ENCODE measurements at regions not wholly inside any gene's neighbourhood (a gene's known extent, or its start where the extent isn't known, plus 50 kb on each side); places are given as distances from the start of the nearest gene placed in this dataset.

GRCh38 chr1:116854403-116854690 lies 55.4 kb upstream of the PTGFRN start:
- Mint-ChIP-seq H3K27me3 (no peaks in the 10 kb centered on the region), H3K4me1 (no peaks in the 10 kb centered on the region), H3K27ac (no peak overlapping the region), H3K4me3 (no peak overlapping the region), H3K9me3 (peaks cover 0 to 4% (median 0%) of the 10 kb centered on the region in 7 donors), H3K36me3 (no peaks in the 10 kb centered on the region)
- ATAC-seq (ENCODE audit: low read depth in 2 of 2) (no peak), DNase-seq (no peak)

- H3K9me3 Mint-ChIP-seq, result peaks cover 0 to 4% (median 0%) of the 10 kb centered on the region in 7 donors
- H3K27me3 Mint-ChIP-seq, result no peaks in the 10 kb centered on the region
- no peak overlapping the region for H3K27ac Mint-ChIP-seq
- H3K4me3 Mint-ChIP-seq, result no peak overlapping the region
- no peaks in the 10 kb centered on the region for H3K4me1 Mint-ChIP-seq
- H3K36me3 Mint-ChIP-seq, result no peaks in the 10 kb centered on the region
- DNase-seq (no peak), ATAC-seq (ENCODE audit: low read depth in 2 of 2) (no peak)
Observed at GRCh38 chr1:116854716-116855115, 55.0 kb upstream of the PTGFRN start.

GRCh38 chr1:116855191-116855619 lies 54.5 kb upstream of the PTGFRN start:
- Mint-ChIP-seq H3K27me3 (no peaks in the 10 kb centered on the region), H3K4me3 (no peak overlapping the region), H3K27ac (no peak overlapping the region), H3K9me3 (peaks cover 0 to 4% (median 0%) of the 10 kb centered on the region in 7 donors), H3K36me3 (no peaks in the 10 kb centered on the region), H3K4me1 (no peaks in the 10 kb centered on the region)
- ATAC-seq (ENCODE audit: low read depth in 2 of 2) (no peak), DNase-seq (no peak)

GRCh38 chr1:116855773-116856201 lies 53.9 kb upstream of the PTGFRN start:
- Mint-ChIP-seq H3K4me3 (no peak overlapping the region), H3K27me3 (no peaks in the 10 kb centered on the region), H3K36me3 (no peaks in the 10 kb centered on the region), H3K4me1 (no peaks in the 10 kb centered on the region), H3K9me3 (peaks cover 0 to 4% (median 0%) of the 10 kb centered on the region in 7 donors), H3K27ac (no peak overlapping the region)
- no peak for DNase-seq
- no peak for ATAC-seq (ENCODE audit: low read depth in 2 of 2)

- DNase-seq, result no peak
- Mint-ChIP-seq H3K27ac (no peak overlapping the region), H3K36me3 (no peaks in the 10 kb centered on the region), H3K4me3 (no peak overlapping the region), H3K9me3 (peaks cover 0 to 4% (median 0%) of the 10 kb centered on the region in 7 donors), H3K27me3 (no peaks in the 10 kb centered on the region), H3K4me1 (no peaks in the 10 kb centered on the region)
- ATAC-seq (ENCODE audit: low read depth in 2 of 2), result no peak
Observed at GRCh38 chr1:116856312-116856711, 53.4 kb upstream of the PTGFRN start.

GRCh38 chr1:116857092-116857491 lies 52.6 kb upstream of the PTGFRN start:
- H3K27ac Mint-ChIP-seq, result no peak overlapping the region
- no peaks in the 10 kb centered on the region for H3K9me3 Mint-ChIP-seq
- DNase-seq (no peak), ATAC-seq (ENCODE audit: low read depth in 2 of 2) (no peak)
- H3K27me3 Mint-ChIP-seq, result no peaks in the 10 kb centered on the region
- no peaks in the 10 kb centered on the region for H3K4me1 Mint-ChIP-seq
- no peak overlapping the region for H3K4me3 Mint-ChIP-seq
- H3K36me3 Mint-ChIP-seq, result no peaks in the 10 kb centered on the region
